ENCODE measurements at regions not wholly inside any gene's neighbourhood (a gene's known extent, or its start where the extent isn't known, plus 50 kb on each side); places are given as distances from the start of the nearest gene placed in this dataset.

DNA sequence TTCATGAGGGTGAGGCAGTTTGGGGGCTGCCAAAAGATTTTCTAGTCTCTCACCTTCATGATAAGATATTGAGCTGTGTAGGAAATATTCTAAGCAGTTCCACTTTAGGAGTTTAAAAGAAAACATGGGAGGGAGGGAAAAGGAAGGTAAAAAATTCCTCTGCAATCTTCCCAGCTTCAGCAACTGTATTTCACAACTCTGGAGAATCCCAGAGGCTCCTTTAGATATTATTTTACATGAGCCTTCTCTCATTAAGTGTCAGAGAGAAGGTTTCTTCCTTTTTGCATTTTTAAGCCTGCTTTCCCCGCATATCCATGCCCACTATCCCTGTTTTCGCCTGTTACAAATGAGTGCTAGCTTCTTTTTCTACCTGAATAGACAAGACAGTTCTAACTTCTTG, 289.4 kb downstream of the CHRM3 start:
- TF ChIP-seq POLR2A (IDR thresholded peaks at IDR 0.05) = no peak
- no peak for TF ChIP-seq CTCF (IDR thresholded peaks at IDR 0.05)
